ENCODE measurements at regions not wholly inside any gene's neighbourhood (a gene's known extent, or its start where the extent isn't known, plus 50 kb on each side); places are given as distances from the start of the nearest gene placed in this dataset.

- H3K9me2 ChIP-seq (replicated peaks; ENCODE audit: control insufficient read depth, low read length) = no peaks in the 10 kb centered on the region
- no peaks in the 10 kb centered on the region for H3K79me2 ChIP-seq (ENCODE audit: control insufficient read depth, low read length)
- no peaks in the 10 kb centered on the region for H3K9me3 ChIP-seq (ENCODE audit: control insufficient read depth, insufficient read depth, low read length)
- H3K27ac ChIP-seq (ENCODE audit: low read depth, low read length) = no peak overlapping the region
- no peaks in the 10 kb centered on the region for H3K36me3 ChIP-seq (ENCODE audit: control insufficient read depth, low read length)
- H4K20me1 ChIP-seq (ENCODE audit: control insufficient read depth, insufficient read depth, low read depth, low read length) = no peaks in the 10 kb centered on the region
- no peaks in the 10 kb centered on the region for H3K4me1 ChIP-seq (ENCODE audit: control insufficient read depth, low read length)
- no peaks in the 10 kb centered on the region for H3F3A ChIP-seq (ENCODE audit: control insufficient read depth, insufficient read depth)
- H3K4me2 ChIP-seq (ENCODE audit: low read length) = no peak overlapping the region
- no peak for TF ChIP-seq EZH2phosphoT487 (IDR thresholded peaks at IDR 0.05; ENCODE audit: borderline replicate concordance, low read length)
- TF ChIP-seq, protein P1, sequence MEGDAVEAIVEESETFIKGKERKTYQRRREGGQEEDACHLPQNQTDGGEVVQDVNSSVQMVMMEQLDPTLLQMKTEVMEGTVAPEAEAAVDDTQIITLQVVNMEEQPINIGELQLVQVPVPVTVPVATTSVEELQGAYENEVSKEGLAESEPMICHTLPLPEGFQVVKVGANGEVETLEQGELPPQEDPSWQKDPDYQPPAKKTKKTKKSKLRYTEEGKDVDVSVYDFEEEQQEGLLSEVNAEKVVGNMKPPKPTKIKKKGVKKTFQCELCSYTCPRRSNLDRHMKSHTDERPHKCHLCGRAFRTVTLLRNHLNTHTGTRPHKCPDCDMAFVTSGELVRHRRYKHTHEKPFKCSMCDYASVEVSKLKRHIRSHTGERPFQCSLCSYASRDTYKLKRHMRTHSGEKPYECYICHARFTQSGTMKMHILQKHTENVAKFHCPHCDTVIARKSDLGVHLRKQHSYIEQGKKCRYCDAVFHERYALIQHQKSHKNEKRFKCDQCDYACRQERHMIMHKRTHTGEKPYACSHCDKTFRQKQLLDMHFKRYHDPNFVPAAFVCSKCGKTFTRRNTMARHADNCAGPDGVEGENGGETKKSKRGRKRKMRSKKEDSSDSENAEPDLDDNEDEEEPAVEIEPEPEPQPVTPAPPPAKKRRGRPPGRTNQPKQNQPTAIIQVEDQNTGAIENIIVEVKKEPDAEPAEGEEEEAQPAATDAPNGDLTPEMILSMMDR (IDR thresholded peaks at IDR 0.05; ENCODE audit: low read depth, low read length, poor library complexity, severe bottlenecking) = no peak
- H3K4me3 ChIP-seq (ENCODE audit: low read length) = no peak overlapping the region
- no peaks in the 10 kb centered on the region for H3K27me3 ChIP-seq (ENCODE audit: control insufficient read depth, low read length)
Measured at GRCh38 chr4:17276776-17277175, 235.1 kb downstream of the QDPR start.

GRCh38 chr4:17275836-17276235 lies 236.1 kb downstream of the QDPR start:
- H3K79me2 ChIP-seq (ENCODE audit: control insufficient read depth, low read length) = no peaks in the 10 kb centered on the region
- no peaks in the 10 kb centered on the region for H3K27me3 ChIP-seq (ENCODE audit: control insufficient read depth, low read length)
- no peaks in the 10 kb centered on the region for H3K9me3 ChIP-seq (ENCODE audit: control insufficient read depth, insufficient read depth, low read length)
- H3K9me2 ChIP-seq (replicated peaks; ENCODE audit: control insufficient read depth, low read length) = no peaks in the 10 kb centered on the region
- H3K36me3 ChIP-seq (ENCODE audit: control insufficient read depth, low read length) = no peaks in the 10 kb centered on the region
- H3F3A ChIP-seq (ENCODE audit: control insufficient read depth, insufficient read depth) = no peaks in the 10 kb centered on the region
- no peak overlapping the region for H3K27ac ChIP-seq (ENCODE audit: low read depth, low read length)
- H3K4me1 ChIP-seq (ENCODE audit: control insufficient read depth, low read length) = no peaks in the 10 kb centered on the region
- H3K4me3 ChIP-seq (ENCODE audit: low read length) = no peak overlapping the region
- TF ChIP-seq, protein P1 (IDR thresholded peaks at IDR 0.05; ENCODE audit: low read depth, low read length, poor library complexity, severe bottlenecking) = no peak
- no peak for TF ChIP-seq EZH2phosphoT487 (IDR thresholded peaks at IDR 0.05; ENCODE audit: borderline replicate concordance, low read length)
- H3K4me2 ChIP-seq (ENCODE audit: low read length) = no peak overlapping the region
- no peaks in the 10 kb centered on the region for H4K20me1 ChIP-seq (ENCODE audit: control insufficient read depth, insufficient read depth, low read depth, low read length)

DNA sequence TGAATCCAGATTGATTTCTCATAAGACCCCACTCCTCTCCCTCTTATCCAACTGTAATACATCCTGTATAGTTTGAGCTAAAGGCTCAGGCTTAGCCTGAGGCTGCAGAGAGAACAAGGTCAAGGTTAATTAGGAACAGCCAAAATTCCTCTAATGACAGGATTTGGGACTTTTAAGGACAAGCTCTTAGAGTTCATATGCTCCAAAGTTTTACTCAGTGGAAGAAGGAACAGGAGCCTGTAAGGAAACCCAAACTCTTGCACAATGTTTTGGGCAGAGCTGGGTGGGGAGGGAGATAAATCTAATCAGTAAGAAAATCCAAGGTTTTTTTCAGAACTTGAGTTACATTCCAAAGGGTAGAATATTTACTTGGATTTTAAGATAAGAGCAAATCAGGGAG lies 238.8 kb downstream of the QDPR start:
- no peak overlapping the region for H3K27ac ChIP-seq (ENCODE audit: low read depth, low read length)
- H3K27me3 ChIP-seq (ENCODE audit: control insufficient read depth, low read length) = 0 out of 2 replicates have a peak, but pooled peaks cover 3% of the 10 kb centered on the region
- H3K9me2 ChIP-seq (replicated peaks; ENCODE audit: control insufficient read depth, low read length) = no peaks in the 10 kb centered on the region
- H3F3A ChIP-seq (ENCODE audit: control insufficient read depth, insufficient read depth) = no peaks in the 10 kb centered on the region
- H3K79me2 ChIP-seq (ENCODE audit: control insufficient read depth, low read length) = no peaks in the 10 kb centered on the region
- H3K4me3 ChIP-seq (ENCODE audit: low read length) = no peak overlapping the region
- no peak overlapping the region for H3K4me2 ChIP-seq (ENCODE audit: low read length)
- no peaks in the 10 kb centered on the region for H4K20me1 ChIP-seq (ENCODE audit: control insufficient read depth, insufficient read depth, low read depth, low read length)
- H3K9me3 ChIP-seq (ENCODE audit: control insufficient read depth, insufficient read depth, low read length) = no peaks in the 10 kb centered on the region
- H3K4me1 ChIP-seq (ENCODE audit: control insufficient read depth, low read length) = no peaks in the 10 kb centered on the region
- H3K36me3 ChIP-seq (ENCODE audit: control insufficient read depth, low read length) = no peaks in the 10 kb centered on the region
- TF ChIP-seq, protein P1 (IDR thresholded peaks at IDR 0.05; ENCODE audit: low read depth, low read length, poor library complexity, severe bottlenecking) = no peak
- no peak for TF ChIP-seq EZH2phosphoT487 (IDR thresholded peaks at IDR 0.05; ENCODE audit: borderline replicate concordance, low read length)

All from DOHH2 (cell line).